ENCODE measurements at regions not wholly inside any gene's neighbourhood (a gene's known extent, or its start where the extent isn't known, plus 50 kb on each side); places are given as distances from the start of the nearest gene placed in this dataset.

GRCh38 chr19:28908941-28909340, 304.0 kb downstream of the UQCRFS1 start:
- no peak for DNase-seq (ENCODE audit: low spot score)
- no peak overlapping the region for H2BK15ac ChIP-seq (ENCODE audit: low read length)
- no peak overlapping the region for H3K4me2 ChIP-seq (ENCODE audit: insufficient read depth, low read length, poor library complexity, severe bottlenecking)
- WGBS, 2 donors (ENCODE audit: extremely low coverage in 2 of 2, insufficient read length in 2 of 2, insufficient replicate concordance in 1 of 2): no CpG with 5 or more reads among the region's 8 CpGs
- H3K4me1 ChIP-seq (ENCODE audit: control insufficient read depth in 2 of 2, insufficient read depth in 1 of 2, low read depth in 1 of 2, low read length in 2 of 2): no peaks in the 10 kb centered on the region
- H3K23ac ChIP-seq (ENCODE audit: low read depth, low read length, poor library complexity): no peak overlapping the region
- no peak overlapping the region for H3K27ac ChIP-seq (replicated peaks; ENCODE audit: low read length)
- H2AFZ ChIP-seq (ENCODE audit: low read length): no peak overlapping the region
- no peak overlapping the region for H3K14ac ChIP-seq (ENCODE audit: low read length)
- no peak overlapping the region for H3K9ac ChIP-seq (ENCODE audit: low read depth, low read length, poor library complexity)
- no peak overlapping the region for H3K4ac ChIP-seq (ENCODE audit: low read length)
- no peaks in the 10 kb centered on the region for H3K27me3 ChIP-seq (ENCODE audit: control insufficient read depth in 3 of 3, insufficient read depth in 3 of 3, low read depth in 1 of 3, low read length in 3 of 3)
- no peaks in the 10 kb centered on the region for H3K79me1 ChIP-seq (ENCODE audit: low read depth, low read length)
- H3K9me3 ChIP-seq (replicated peaks in 1 of 2; ENCODE audit: control insufficient read depth in 2 of 2, insufficient read depth in 1 of 2, low read depth in 1 of 2, low read length in 2 of 2): no peaks in the 10 kb centered on the region
- no peak overlapping the region for H2BK5ac ChIP-seq (ENCODE audit: low read length)
- no peak overlapping the region for H2BK120ac ChIP-seq (ENCODE audit: low read depth, low read length)
- no peak overlapping the region for H4K91ac ChIP-seq (ENCODE audit: low read depth, low read length, poor library complexity)
- no peak overlapping the region for H3K18ac ChIP-seq (ENCODE audit: low read length)
- no peaks in the 10 kb centered on the region for H3K36me3 ChIP-seq (replicated peaks in 1 of 2; ENCODE audit: control insufficient read depth in 2 of 2, insufficient read depth in 2 of 2, low read length in 2 of 2)
- H2AK5ac ChIP-seq (ENCODE audit: low read depth, low read length): no peak overlapping the region
- H4K8ac ChIP-seq (ENCODE audit: low read depth, low read length): no peak overlapping the region
- H2BK12ac ChIP-seq (ENCODE audit: low read length): no peak overlapping the region
- H3K4me3 ChIP-seq (ENCODE audit: low read length in 2 of 2): no peak overlapping the region

DNA sequence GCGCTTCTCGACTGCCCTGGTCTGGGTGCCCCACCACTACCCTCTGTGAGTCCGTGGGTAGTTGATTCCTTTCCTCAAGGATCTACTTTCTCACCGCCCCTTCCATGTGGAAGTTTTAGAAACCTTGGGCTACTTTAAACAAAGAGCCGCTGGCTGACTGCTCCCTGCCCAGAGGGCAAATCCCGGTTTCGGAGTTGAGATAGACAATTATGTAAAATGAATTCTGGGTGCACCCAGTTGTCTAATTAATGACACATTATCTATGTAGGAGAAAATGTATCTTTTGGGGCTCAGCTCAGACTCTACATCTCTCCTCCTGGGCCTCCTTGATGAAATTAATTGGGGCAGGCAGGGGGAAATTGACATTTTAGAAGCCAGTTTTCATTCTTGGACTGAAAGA, 305.4 kb downstream of the UQCRFS1 start:
- no peak overlapping the region for H3K23ac ChIP-seq (ENCODE audit: low read depth, low read length, poor library complexity)
- H3K4me3 ChIP-seq (ENCODE audit: low read length in 2 of 2): no peak overlapping the region
- H2BK5ac ChIP-seq (ENCODE audit: low read length): no peak overlapping the region
- H3K36me3 ChIP-seq (replicated peaks in 1 of 2; ENCODE audit: control insufficient read depth in 2 of 2, insufficient read depth in 2 of 2, low read length in 2 of 2): no peaks in the 10 kb centered on the region
- no peaks in the 10 kb centered on the region for H3K27me3 ChIP-seq (ENCODE audit: control insufficient read depth in 3 of 3, insufficient read depth in 3 of 3, low read depth in 1 of 3, low read length in 3 of 3)
- no peak overlapping the region for H4K8ac ChIP-seq (ENCODE audit: low read depth, low read length)
- no peaks in the 10 kb centered on the region for H3K9me3 ChIP-seq (replicated peaks in 1 of 2; ENCODE audit: control insufficient read depth in 2 of 2, insufficient read depth in 1 of 2, low read depth in 1 of 2, low read length in 2 of 2)
- no peak overlapping the region for H3K27ac ChIP-seq (replicated peaks; ENCODE audit: low read length)
- no peak overlapping the region for H3K4ac ChIP-seq (ENCODE audit: low read length)
- no peak for DNase-seq (ENCODE audit: low spot score)
- no peak overlapping the region for H3K4me2 ChIP-seq (ENCODE audit: insufficient read depth, low read length, poor library complexity, severe bottlenecking)
- H2AK5ac ChIP-seq (ENCODE audit: low read depth, low read length): no peak overlapping the region
- no peak overlapping the region for H2BK120ac ChIP-seq (ENCODE audit: low read depth, low read length)
- no peak overlapping the region for H2BK15ac ChIP-seq (ENCODE audit: low read length)
- no peak overlapping the region for H2BK12ac ChIP-seq (ENCODE audit: low read length)
- no peak overlapping the region for H3K14ac ChIP-seq (ENCODE audit: low read length)
- no CpG with 5 or more reads among the region's 7 CpGs for WGBS, 2 donors (ENCODE audit: extremely low coverage in 2 of 2, insufficient read length in 2 of 2, insufficient replicate concordance in 1 of 2)
- H3K4me1 ChIP-seq (ENCODE audit: control insufficient read depth in 2 of 2, insufficient read depth in 1 of 2, low read depth in 1 of 2, low read length in 2 of 2): no peaks in the 10 kb centered on the region
- H3K9ac ChIP-seq (ENCODE audit: low read depth, low read length, poor library complexity): no peak overlapping the region
- H3K79me1 ChIP-seq (ENCODE audit: low read depth, low read length): no peaks in the 10 kb centered on the region
- no peak overlapping the region for H4K91ac ChIP-seq (ENCODE audit: low read depth, low read length, poor library complexity)
- H3K18ac ChIP-seq (ENCODE audit: low read length): no peak overlapping the region
- no peak overlapping the region for H2AFZ ChIP-seq (ENCODE audit: low read length)

DNA sequence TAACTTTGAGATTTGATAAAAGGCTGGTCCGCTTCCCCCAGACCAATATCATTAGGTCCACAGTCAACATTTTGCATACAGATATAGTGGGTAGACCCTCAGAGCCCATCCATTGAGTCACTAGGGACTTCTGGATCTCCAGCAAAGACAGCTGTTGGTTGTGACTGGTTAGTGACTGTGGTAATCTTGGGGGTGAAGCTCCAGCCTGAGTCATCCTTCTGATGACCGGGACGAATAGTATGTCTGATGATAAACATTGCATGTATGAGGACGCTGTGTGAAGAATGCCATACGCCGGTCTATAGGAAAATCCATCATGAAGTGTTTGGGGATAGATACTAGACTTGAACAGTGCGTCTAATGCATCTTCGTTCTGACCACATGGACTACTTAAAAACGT, 307.0 kb downstream of the UQCRFS1 start:
- Histone ChIP-seq H3K9me3 (replicated peaks in 1 of 2; ENCODE audit: control insufficient read depth in 2 of 2, insufficient read depth in 1 of 2, low read depth in 1 of 2, low read length in 2 of 2) (no peaks in the 10 kb centered on the region), H3K36me3 (replicated peaks in 1 of 2; ENCODE audit: control insufficient read depth in 2 of 2, insufficient read depth in 2 of 2, low read length in 2 of 2) (no peaks in the 10 kb centered on the region), H3K27me3 (ENCODE audit: control insufficient read depth in 3 of 3, insufficient read depth in 3 of 3, low read depth in 1 of 3, low read length in 3 of 3) (no peaks in the 10 kb centered on the region), H2BK5ac (ENCODE audit: low read length) (no peak overlapping the region), H3K9ac (ENCODE audit: low read depth, low read length, poor library complexity) (no peak overlapping the region), H3K79me1 (ENCODE audit: low read depth, low read length) (no peaks in the 10 kb centered on the region), H3K14ac (ENCODE audit: low read length) (no peak overlapping the region), H3K23ac (ENCODE audit: low read depth, low read length, poor library complexity) (no peak overlapping the region), H3K4ac (ENCODE audit: low read length) (no peak overlapping the region), H2BK15ac (ENCODE audit: low read length) (no peak overlapping the region), H3K4me1 (ENCODE audit: control insufficient read depth in 2 of 2, insufficient read depth in 1 of 2, low read depth in 1 of 2, low read length in 2 of 2) (no peaks in the 10 kb centered on the region), H2AK5ac (ENCODE audit: low read depth, low read length) (no peak overlapping the region), H4K91ac (ENCODE audit: low read depth, low read length, poor library complexity) (no peak overlapping the region), H3K4me3 (ENCODE audit: low read length in 2 of 2) (no peak overlapping the region), H2AFZ (ENCODE audit: low read length) (no peak overlapping the region), H4K8ac (ENCODE audit: low read depth, low read length) (no peak overlapping the region), H3K4me2 (ENCODE audit: insufficient read depth, low read length, poor library complexity, severe bottlenecking) (no peak overlapping the region), H2BK120ac (ENCODE audit: low read depth, low read length) (no peak overlapping the region), H2BK12ac (ENCODE audit: low read length) (no peak overlapping the region), H3K18ac (ENCODE audit: low read length) (no peak overlapping the region), H3K27ac (replicated peaks; ENCODE audit: low read length) (no peak overlapping the region)
- no CpG with 5 or more reads among the region's 9 CpGs for WGBS, 2 donors (ENCODE audit: extremely low coverage in 2 of 2, insufficient read length in 2 of 2, insufficient replicate concordance in 1 of 2)
- DNase-seq (ENCODE audit: low spot score): no peak

- H3K14ac ChIP-seq (ENCODE audit: low read length): no peak overlapping the region
- H3K18ac ChIP-seq (ENCODE audit: low read length): no peak overlapping the region
- no peak overlapping the region for H2BK12ac ChIP-seq (ENCODE audit: low read length)
- H2BK5ac ChIP-seq (ENCODE audit: low read length): no peak overlapping the region
- no peak overlapping the region for H4K91ac ChIP-seq (ENCODE audit: low read depth, low read length, poor library complexity)
- H2BK120ac ChIP-seq (ENCODE audit: low read depth, low read length): no peak overlapping the region
- no CpG with 5 or more reads among the region's 4 CpGs for WGBS, 2 donors (ENCODE audit: extremely low coverage in 2 of 2, insufficient read length in 2 of 2, insufficient replicate concordance in 1 of 2)
- H3K4me1 ChIP-seq (ENCODE audit: control insufficient read depth in 2 of 2, insufficient read depth in 1 of 2, low read depth in 1 of 2, low read length in 2 of 2): no peaks in the 10 kb centered on the region
- no peaks in the 10 kb centered on the region for H3K27me3 ChIP-seq (ENCODE audit: control insufficient read depth in 3 of 3, insufficient read depth in 3 of 3, low read depth in 1 of 3, low read length in 3 of 3)
- DNase-seq (ENCODE audit: low spot score): no peak
- no peak overlapping the region for H3K4me3 ChIP-seq (ENCODE audit: low read length in 2 of 2)
- H3K4ac ChIP-seq (ENCODE audit: low read length): no peak overlapping the region
- no peak overlapping the region for H2AFZ ChIP-seq (ENCODE audit: low read length)
- H3K79me1 ChIP-seq (ENCODE audit: low read depth, low read length): no peaks in the 10 kb centered on the region
- no peaks in the 10 kb centered on the region for H3K9me3 ChIP-seq (replicated peaks in 1 of 2; ENCODE audit: control insufficient read depth in 2 of 2, insufficient read depth in 1 of 2, low read depth in 1 of 2, low read length in 2 of 2)
- H3K9ac ChIP-seq (ENCODE audit: low read depth, low read length, poor library complexity): no peak overlapping the region
- no peak overlapping the region for H4K8ac ChIP-seq (ENCODE audit: low read depth, low read length)
- no peak overlapping the region for H3K4me2 ChIP-seq (ENCODE audit: insufficient read depth, low read length, poor library complexity, severe bottlenecking)
- H2AK5ac ChIP-seq (ENCODE audit: low read depth, low read length): no peak overlapping the region
- H3K23ac ChIP-seq (ENCODE audit: low read depth, low read length, poor library complexity): no peak overlapping the region
- H2BK15ac ChIP-seq (ENCODE audit: low read length): no peak overlapping the region
- H3K27ac ChIP-seq (replicated peaks; ENCODE audit: low read length): no peak overlapping the region
- H3K36me3 ChIP-seq (replicated peaks in 1 of 2; ENCODE audit: control insufficient read depth in 2 of 2, insufficient read depth in 2 of 2, low read length in 2 of 2): no peaks in the 10 kb centered on the region
These were observed 313.2 kb downstream of the UQCRFS1 start for GRCh38 chr19:28899703-28900102.

Data from neuronal stem cell (in vitro differentiated cells).